A673 (cell line): ENCODE measurements at regions not wholly inside any gene's neighbourhood (a gene's known extent, or its start where the extent isn't known, plus 50 kb on each side); places are given as distances from the start of the nearest gene placed in this dataset.

Experiments used
- CTCF ChIP-seq: fragments of 300-800, 200-600 bp; sonication (generic); conservative IDR thresholded peaks from 2 replicates; pipeline ENCODE4 v1.5.1; 2017; ENCODE audit warnings: low read depth, mild to moderate bottlenecking, antibody characterized with exemption, low read length, moderate library complexity, mixed read lengths
- EZH2 ChIP-seq: fragments of 200-600 bp; sonication (generic); IDR thresholded peaks from 2 replicates; pipeline ENCODE4 v1.6.1; 2017; ENCODE audit warnings: borderline replicate concordance, low read depth, mild to moderate bottlenecking, mixed read lengths, antibody characterized with exemption, low read length; ENCODE audit not compliant: poor library complexity, severe bottlenecking

GRCh38 chr17:64750891-64751677, 89.0 kb upstream of the SMURF2 start:
- TF ChIP-seq CTCF (no peak), EZH2 (no peak)
